HG02870 (cell line): ENCODE measurements at regions not wholly inside any gene's neighbourhood (a gene's known extent, or its start where the extent isn't known, plus 50 kb on each side); places are given as distances from the start of the nearest gene placed in this dataset.

Experiments
- ATAC-seq: cut with Tn5 transposase; IDR thresholded peaks from one replicate; pipeline ENCODE4 v1.9.1; 2021; ENCODE audit warnings: mild to moderate bottlenecking, moderate library complexity; ENCODE audit not compliant: unreplicated experiment

- ATAC-seq: no peak
Observed at GRCh38 chr6:43985329-43985728, 141.9 kb downstream of the MRPL14 start.

- no peak for ATAC-seq
Observed at GRCh38 chr6:43984442-43985321, 142.6 kb downstream of the MRPL14 start.

GRCh38 chr6:43983632-43984031 is 143.6 kb downstream of the MRPL14 start:
- ATAC-seq: no peak

- no peak for ATAC-seq
Observed at GRCh38 chr6:43983191-43983590, 144.1 kb downstream of the MRPL14 start.

- ATAC-seq: no peak
Observed at GRCh38 chr6:43982084-43982625, 145.1 kb downstream of the MRPL14 start.

- no peak for ATAC-seq
Observed at GRCh38 chr6:43981363-43981990, 145.8 kb downstream of the MRPL14 start.

GRCh38 chr6:43980004-43980795 is 147.1 kb downstream of the MRPL14 start:
- ATAC-seq: no peak

- ATAC-seq: no peak
Observed at GRCh38 chr6:43979525-43979924, 147.7 kb downstream of the MRPL14 start.

- ATAC-seq: no peak
Observed at GRCh38 chr6:43978473-43979346, 148.5 kb downstream of the MRPL14 start.

- ATAC-seq: peak; percentile 80
Observed at GRCh38 chr6:43977404-43978111, 149.7 kb downstream of the MRPL14 start.

- no peak for ATAC-seq
Observed at GRCh38 chr6:43976706-43977403, 150.4 kb downstream of the MRPL14 start.

GRCh38 chr6:43974643-43975230 is 152.5 kb downstream of the MRPL14 start:
- no peak for ATAC-seq

GRCh38 chr6:43973357-43973756 is 153.9 kb downstream of the MRPL14 start:
- ATAC-seq: no peak

- no peak for ATAC-seq
Observed at GRCh38 chr6:43972913-43973300, 154.3 kb downstream of the MRPL14 start.

- ATAC-seq: no peak
Observed at GRCh38 chr6:43972179-43972912, 154.9 kb downstream of the MRPL14 start.

- ATAC-seq: no peak
Observed at GRCh38 chr6:43971776-43972126, 155.5 kb downstream of the MRPL14 start.

- ATAC-seq: no peak
Observed at GRCh38 chr6:43970913-43971775, 156.1 kb downstream of the MRPL14 start.
